ENCODE measurements at regions not wholly inside any gene's neighbourhood (a gene's known extent, or its start where the extent isn't known, plus 50 kb on each side); places are given as distances from the start of the nearest gene placed in this dataset.
A peak's percentile ranks its signal among the peaks of the same experiment; 100 is the strongest.
"Not testable (repeated sequence)": the region's sequence is repeated elsewhere in the genome, so short reads cannot be mapped to it uniquely, and the experiment has no call there.

DNA sequence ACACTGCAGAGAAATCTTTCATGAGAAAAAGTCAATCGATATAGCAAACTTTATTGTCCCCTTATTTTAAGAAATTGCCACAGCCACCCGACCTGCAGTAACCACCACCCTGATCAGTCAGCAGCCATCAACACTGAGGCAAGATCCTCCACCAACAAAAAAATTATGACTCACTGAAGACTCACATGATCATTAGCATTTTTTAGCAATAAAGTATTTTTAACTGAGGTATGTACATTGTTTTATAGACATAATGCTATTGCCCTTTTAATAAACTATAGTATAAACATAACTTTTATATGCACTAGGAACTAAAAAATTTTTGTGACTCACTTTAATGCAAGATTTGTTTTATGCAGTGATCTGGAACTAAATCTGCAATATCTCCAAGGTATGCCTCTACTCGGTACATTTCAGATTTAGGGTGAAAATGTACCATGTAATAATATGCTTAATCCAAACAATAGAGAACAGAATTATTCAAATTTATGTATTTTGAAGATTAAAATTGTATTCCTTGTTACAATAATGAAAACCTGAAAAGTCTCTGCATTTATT is 79.2 kb upstream of the CEP126 start:
- DNase-seq, result no peak

DNA sequence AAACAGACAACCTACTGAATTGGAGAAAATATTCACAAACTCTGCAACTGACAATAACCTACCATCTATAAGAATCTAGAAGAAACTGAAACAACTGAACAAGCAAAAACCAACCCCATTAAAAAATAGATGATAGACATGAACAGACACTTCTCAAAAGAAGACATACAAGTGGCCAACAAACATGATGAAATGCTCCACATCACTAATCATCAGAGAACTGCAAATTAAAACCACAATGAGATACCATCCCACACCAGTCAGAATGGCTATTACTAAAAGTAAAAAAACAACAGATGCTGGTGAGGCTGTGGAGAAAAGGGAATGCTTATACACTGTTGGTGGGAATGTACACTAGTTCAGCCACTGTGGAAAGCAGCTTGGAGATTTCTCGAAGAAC is 84.3 kb upstream of the CEP126 start:
- not testable (repeated sequence) for DNase-seq

DNA sequence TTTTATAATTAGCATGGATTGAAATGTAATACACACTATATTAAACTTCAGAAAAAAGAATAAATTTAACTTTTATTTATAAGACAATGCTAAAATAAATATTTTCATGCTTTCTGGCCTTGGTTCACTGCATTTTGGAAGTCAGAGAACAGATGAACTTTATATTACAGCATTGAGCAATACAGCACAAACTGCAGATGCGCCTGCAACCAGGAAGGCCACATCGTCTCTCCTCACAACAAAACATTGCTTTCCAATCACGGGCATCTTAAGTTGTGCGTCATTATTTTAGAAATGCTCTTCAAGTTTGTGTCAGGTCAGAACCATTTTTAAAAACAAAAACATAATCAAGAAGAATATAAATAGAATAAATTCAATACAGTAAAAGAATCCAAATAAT is 89.3 kb upstream of the CEP126 start:
- DNase-seq, result peak in 1 of 2 donors; percentile 25

DNA sequence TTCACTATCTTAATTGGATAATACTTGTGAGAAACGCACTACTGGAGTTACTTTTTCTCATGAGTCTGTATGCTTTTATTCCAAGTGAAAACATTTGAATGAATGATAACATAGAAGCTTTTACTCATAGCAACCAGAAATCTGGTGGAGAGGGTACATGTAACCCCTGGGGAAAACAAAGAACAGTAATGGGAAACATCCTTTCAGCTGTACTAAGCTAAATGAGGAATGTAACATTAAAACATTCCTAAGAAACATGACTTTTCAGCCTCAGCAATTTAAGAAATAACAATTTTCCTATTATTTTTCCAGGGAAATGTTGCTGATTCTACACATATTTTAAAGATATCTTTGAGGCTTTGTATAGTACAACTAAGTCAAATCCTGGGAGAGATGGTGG is 97.2 kb upstream of the CEP126 start:
- DNase-seq, result no peak

DNA sequence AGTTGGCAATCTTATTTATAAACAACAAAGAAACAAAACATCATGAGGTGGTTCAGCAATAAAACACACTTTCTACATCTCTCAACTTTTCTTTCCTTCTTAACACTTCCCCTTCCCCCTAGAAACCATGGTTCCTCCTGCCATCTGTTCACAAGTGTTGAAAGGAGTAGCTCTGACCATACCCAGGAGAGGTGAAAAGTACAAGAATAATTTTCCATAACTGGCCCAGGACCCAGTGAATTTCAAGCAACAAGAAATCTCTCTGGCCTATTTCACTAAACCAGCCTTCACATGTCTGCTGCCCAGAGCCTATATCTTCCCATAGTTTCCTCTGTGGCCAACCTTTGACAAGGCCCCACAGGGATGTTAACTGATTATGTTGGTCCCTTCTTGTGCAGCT is 98.2 kb upstream of the CEP126 start:
- DNase-seq, result no peak

DNA sequence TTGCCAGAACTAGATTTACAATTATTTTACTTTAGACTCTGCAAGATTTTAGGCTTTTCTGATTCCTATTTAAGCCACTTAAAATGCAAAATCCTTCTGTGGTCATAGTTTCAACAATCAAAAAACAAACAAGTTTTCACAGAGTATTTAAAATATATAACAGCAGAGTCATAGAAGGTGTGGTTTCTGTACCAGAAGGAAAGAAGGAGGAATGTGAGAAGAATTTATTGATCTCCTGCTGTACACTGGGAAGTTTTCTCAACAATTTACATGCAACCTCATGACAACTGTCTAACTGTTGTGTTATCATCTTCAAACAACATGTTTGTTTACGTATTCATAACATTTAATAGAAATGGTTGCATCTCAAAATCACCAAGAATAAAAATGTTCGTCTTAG is 102.3 kb upstream of the CEP126 start:
- DNase-seq, result no peak

DNA sequence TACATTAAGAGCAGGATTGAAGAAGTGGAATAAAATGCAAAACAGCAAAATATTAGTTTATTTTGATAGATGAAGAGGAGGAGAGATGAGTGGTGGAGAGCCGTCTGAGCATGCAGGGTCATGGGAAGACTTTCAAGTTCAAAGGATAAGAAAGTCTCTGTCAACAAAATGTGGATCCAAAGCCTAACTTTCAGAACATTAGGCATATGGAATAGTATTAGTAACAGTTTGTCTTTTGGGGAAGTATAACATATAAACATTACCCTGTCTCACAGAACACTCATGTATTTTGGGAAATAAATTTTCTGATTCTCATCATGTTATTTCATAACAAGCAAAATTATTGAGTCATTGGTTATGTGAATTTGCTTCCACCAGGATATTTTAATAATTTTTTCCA is 104.3 kb upstream of the CEP126 start:
- peak; percentile 45 to 51 for DNase-seq

DNA sequence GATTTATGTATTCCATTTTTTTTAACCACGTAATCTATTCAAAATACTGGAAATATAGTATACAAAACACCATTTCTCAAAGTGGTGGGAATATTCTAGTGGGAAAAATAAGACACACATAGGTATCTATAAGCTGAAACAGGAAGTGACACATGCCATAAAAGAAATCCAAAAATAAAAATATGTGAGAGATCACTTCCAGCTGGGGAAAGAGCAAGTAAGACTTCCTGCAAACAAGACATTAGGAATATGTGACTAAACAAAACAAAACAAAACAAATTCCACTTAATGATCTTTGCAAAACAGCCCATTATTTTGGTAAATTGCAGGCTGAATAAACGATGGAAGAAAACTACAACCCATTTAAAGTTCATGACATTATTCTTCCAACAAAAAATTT is 107.3 kb upstream of the CEP126 start:
- DNase-seq, result peak; percentile 49 to 52

DNA sequence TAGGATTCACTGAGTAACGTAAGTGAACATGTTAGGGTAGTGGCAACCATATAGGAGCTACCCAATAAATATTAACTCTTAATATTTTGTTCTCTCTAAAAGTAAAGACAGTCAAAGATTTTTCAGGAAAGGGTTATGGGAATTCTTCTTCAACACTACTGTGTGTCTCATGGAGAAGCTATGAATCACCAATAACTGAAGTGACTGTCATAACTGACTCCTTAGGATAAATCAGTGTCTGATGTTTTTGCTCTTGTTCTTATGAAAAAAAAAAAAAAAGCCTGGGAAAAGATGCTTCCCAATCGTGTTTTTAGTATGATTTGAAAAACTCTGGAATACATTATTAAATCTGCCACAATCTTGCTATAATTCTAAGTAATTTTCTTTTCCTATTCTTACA is 111.2 kb upstream of the CEP126 start:
- DNase-seq, result no peak

DNA sequence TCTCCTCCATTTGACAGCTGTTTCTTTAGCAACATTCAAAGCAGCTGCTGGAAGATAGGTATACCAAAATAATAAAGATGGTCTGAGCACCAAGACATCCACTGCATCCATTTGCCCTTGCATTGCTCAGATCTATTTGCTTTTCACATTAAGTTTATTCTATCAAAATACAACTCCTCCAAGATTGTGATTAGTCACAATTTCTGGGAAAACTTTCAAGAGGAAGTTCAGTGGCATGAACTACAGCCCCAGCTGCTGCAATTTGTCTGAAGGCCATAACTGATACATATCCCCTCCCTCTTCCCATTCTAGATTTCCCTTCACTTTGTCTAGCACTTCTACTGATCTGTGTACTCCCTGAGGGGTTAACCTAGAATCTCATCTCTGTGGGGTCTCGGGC is 117.5 kb upstream of the CEP126 start:
- no peak for DNase-seq

DNA sequence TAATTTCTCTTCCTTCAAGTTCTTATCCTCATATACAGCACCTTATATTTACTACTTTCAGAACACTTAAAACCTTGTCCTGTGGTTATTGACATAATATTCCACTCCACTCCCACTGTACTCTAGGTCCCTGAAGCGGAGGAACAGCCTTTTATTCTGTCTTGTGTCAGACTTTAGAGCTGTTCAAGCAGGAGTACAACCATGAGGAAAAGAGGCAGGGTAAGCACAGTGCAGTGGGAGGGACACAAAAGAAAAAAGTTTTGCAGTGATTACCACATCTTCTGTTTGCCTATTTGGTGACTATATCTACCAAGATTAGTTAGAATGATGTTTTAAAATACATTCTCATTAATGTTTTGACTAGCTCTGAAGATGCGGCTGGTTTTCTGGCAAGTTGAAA is 122.0 kb upstream of the CEP126 start:
- DNase-seq, result no peak

DNA sequence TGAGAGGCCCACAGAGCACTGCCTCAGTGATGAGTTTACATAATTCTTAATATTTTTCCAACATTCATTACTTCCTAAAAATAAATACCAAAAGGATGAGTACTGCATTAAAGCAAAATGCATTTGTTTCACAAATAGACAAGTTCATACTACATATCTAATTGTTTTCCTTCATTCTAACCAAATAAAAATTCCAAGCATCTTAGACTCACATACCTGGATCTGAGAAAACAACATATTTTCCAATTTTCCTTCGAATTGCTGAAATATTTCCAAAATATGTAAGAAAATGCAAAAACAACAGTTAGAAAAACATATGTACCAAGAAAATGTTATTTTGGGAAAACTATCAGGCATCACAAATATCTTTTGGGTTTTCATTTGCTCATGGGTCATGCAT is 127.9 kb upstream of the CEP126 start:
- DNase-seq, result no peak

DNA sequence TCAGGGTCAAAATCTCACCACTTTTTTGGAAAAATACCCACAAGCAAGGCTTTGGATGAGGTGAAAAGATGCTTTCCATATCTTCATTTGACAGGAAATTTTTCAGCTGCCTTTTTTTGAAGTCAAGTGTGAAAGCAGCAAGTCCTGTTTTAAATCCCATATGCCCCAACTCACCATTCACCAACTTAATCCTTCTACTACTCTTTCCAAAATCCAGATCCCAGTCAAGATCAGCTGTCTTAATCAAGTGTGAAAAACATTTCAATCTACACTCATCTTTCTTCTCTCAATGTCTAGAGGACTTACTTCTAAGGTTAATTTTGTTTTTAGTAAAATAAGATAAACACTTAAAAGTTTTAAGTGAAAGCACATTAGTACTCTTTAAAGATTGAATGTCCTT is 128.4 kb upstream of the CEP126 start:
- DNase-seq, result peak; percentile 70 to 75

DNA sequence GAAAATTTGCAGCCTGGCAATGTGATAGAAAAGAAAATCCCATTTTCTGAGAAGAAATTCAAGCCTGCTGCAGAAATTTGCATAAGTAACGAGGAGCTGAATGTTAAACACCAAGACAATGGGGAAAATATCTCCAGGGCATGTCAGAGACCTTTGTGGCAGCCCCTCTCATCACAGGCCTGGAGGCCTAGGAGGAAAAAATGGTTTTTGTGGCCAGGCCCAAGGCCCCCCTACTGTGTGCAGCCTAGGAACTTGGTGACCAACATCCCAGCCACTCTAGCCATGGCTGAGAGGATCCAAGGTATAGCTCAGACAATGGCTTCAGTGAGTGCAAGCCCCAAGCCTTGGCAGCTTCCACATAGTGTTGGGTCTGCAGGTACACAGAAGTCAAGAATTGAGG is 135.6 kb upstream of the CEP126 start:
- DNase-seq, result not testable (repeated sequence)

DNA sequence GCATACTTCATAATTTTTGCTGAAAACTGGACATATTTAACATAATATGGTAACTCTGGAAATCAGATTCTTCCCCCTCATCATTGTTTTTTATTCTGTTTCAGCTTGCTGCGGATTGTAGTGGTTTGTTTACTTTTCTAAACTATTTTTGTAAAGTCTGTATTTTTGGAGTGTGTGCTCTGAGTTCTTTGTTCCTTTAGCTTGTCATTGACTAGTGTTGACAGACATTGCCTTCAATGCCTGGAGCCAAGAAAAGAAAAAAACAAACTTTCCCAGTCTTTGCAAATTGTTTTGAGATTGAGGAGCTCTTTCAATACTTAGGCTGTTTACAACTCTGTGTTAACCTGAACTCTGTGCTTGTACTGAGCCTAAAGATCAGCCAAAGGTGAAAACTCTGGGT is 137.3 kb upstream of the CEP126 start:
- no peak for DNase-seq

DNA sequence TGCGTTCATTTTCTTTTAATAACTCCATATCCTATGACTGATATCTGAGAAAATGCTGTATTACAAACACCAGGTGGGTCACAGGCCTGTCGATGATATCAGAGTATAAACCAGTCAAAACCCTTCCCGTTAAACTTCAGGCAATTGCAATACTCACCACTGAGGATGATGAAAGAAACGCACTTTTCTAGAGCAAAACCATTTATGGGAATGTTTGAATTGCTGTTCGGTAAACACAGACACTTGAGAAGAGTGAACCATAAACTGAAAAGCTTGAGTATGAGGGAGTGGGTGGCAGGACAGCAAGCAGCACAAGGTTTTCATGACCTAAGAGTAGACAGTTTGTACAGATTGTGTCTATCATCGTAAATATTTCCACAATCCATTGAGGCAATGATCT is 139.8 kb upstream of the CEP126 start:
- no peak for DNase-seq

DNA sequence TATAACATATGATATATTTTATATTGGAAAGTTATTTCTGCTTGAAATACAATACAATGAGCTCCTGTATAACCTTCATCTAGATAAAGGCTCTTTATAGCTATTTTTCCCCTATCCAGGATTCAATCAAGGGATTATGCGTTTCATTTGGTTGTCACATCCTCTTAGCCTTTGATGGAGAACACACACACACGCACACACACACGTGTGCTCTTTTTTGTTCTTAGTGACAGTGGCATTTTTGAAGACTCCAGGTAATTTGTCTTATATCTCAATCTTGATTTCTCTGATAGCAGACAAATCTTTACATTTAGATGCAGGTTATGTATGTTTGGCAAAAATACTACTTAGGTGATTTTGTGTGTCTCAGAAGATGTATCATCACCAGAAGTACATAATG is 144.2 kb upstream of the CEP126 start:
- no peak for DNase-seq

DNA sequence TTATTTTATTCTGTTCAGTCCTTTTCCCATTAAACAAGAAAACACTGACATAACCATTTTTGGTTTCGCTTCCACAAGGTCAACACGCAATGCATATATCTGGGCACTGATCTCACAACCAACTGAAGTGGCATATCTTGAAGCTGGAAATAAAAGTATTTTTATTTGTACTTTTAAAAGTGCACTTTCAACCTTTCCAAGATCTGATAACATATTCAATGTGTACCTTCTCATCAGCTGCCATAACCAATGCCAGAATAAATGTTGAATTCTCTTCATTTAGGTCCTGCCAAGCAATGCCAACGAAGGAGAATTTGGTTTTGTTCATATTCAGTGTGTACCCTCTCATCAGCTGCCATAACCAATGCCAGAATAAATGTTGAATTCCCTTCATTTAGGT is 148.9 kb upstream of the CEP126 start:
- DNase-seq, result no peak

DNA sequence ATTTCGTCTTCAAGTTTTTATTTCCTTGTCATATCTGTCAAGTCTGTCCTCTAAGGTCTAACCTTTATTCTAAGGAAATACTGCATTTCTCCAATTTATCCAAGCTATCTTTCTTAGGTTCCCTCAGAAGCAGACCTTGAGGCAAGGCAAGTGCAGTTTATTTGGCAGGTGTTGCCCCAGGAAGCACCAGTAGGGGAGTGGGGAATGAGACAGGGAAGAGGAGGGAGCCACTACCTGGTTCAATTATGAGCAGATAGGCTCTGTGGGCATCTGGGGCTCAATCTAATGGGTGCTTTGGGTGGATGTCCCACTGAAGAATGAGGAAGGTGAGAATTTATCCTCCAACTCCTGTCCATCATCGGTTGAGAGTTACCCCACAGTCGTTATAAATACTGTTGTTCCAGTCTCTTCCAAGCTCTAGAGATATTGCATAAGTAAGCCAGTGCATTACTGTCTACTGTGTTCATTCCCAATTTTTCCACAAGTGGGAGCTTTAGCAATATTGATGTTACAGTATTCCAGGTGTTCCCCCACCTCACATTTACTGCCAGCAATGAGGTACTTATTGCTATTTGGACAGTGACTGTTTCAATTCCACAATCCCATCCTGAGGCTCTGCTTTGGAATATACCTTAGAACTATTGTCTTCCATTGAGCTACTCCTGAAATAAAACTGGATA is 154.9 kb upstream of the CEP126 start:
- DNase-seq, result no peak

DNA sequence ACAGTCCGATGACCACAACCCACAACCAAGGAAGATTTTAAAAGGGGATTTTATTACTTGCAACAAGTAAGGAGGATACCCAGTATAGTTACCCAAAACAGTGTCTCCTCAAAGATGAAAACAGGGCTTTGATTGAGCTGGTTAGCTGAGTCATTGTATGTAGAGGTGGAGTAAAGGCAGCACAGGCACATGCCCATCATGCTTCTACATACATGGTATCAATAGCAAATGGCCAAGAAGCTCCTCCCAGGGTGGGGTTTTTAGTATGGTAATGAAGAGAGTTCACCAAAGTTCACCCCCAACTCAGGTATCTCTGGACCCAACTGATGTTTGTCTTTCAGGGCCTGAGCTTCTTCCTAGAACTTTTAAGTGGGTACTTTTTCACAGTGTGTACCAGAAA is 157.1 kb upstream of the CEP126 start:
- no peak for DNase-seq

DNA sequence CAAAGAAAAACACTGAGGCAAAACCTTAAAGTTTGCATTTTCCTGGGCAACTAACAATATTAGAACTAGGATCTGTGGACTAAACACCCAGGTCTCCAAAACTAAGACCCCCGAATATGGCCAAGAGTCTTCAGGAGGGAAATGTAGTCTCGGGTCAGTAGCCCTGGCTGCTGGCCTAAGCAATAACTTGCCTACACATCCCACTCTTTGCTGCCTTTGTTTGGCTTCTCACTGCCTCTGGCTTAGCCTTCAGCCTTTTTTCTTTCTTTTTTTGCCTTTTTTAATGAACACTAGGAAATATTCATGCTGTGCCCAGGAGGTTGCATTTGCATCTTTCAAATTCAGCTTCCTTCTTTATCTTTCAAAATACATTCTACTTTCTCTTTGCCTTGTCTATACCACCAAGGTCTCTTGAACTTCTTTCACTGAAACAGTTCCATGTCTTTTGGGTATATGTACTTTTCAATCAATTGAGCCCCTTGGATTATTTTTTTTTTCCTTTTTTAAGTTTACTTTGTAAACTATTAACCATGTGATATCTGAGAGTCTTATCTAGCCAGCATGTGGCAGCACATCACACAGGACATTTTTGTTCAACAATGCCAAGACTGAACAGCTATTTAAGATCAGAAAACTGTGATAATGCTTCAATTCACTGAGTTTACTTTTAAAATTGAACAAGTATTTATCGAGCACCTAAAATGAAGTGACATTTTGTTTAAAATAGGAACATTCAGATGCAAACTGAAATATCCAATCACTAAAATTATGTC is 165.0 kb upstream of the TRPC6 start:
- DNase-seq, result peak; percentile 30 to 42

DNA sequence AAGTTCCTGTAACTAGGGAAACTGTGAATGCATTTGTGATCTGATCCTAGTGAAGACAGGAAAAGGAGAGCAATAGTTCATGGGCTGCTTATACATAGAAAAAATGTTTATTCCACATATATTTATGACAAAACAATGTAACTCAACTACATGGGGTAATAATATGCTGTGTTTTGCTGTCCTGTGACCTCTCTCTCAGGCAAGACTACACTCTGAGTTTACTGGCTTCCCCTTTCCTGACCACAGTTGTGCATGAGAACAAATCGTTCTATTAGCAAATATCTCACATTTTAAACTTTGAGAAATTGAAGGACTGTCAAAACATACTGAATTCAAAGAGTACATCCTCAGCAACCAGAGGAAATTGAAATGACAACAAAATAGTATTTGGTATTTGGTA is 161.9 kb upstream of the TRPC6 start:
- no peak for DNase-seq

DNA sequence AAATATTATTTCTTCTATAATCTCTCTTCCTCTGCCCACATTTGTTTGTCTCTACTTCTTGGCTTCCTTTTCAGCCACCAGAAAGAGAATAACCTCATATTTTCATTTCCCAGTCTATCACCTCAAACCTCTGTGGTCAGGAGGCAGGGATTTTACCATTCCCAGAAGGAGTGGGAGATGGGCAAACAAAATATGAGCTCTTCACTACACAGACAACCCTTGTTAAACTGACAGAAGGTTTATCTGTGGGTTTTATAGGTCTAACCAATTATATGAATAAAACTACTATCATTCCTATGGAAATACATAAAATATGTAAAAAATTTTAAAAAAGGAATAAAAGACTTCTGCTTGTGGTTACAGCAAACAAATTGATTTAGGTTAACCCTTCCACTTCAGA is 160.0 kb upstream of the TRPC6 start:
- no peak for DNase-seq
